H1 (cell line): ENCODE measurements at regions not wholly inside any gene's neighbourhood (a gene's known extent, or its start where the extent isn't known, plus 50 kb on each side); places are given as distances from the start of the nearest gene placed in this dataset.

Experiments used
- CTCF ChIA-PET: fragments of 300-600 bp; sonication (Branson Sonifier 250); formaldehyde crosslinking; loops from one replicate; lab custom pipeline; 2021; ENCODE audit not compliant: partially characterized antibody; lab: Charles Lee
- POLR2A ChIA-PET: fragments of 300-600 bp; sonication (Branson Sonifier 250); formaldehyde crosslinking; loops from one replicate; lab custom pipeline; 2021; ENCODE audit warnings: inconsistent platforms; ENCODE audit not compliant: partially characterized antibody; lab: Charles Lee
- DNase-seq, 2 experiments: peaks; one replicate each; pipeline versions ENCODE4 v3.0.0 to v3.0.0-alpha.2; 2010 to 2022; ENCODE audit warnings: low spot score in 2 of 2, low read depth in 1 of 2, mixed read lengths in 1 of 2
- FAIRE-seq: peaks from 2 replicates; lab custom pipeline; 2011; peaks lifted over from hg19 to GRCh38; lab: Jason Lieb, UNC
- H2AFZ ChIP-seq: 2 replicates; pipeline ENCODE4 v1.8.1; 2012; ENCODE audit warnings: low read length, inconsistent platforms
- H2AK5ac ChIP-seq: 2 replicates; pipeline ENCODE4 v1.6.1; 2013; ENCODE audit warnings: low read depth, low read length
- H2BK120ac ChIP-seq: replicated peaks from 2 replicates; pipeline ENCODE3; 2013; ENCODE audit warnings: low read depth, low read length, inconsistent platforms
- H2BK12ac ChIP-seq: 2 replicates; pipeline ENCODE4 v1.6.1; 2013; ENCODE audit warnings: low read depth, low read length
- H2BK15ac ChIP-seq: 2 replicates; pipeline ENCODE4 v1.6.1; 2013; ENCODE audit warnings: low read length
- H2BK20ac ChIP-seq: 2 replicates; pipeline ENCODE4 v1.6.1; 2013; ENCODE audit warnings: low read length
- H2BK5ac ChIP-seq: 2 replicates; pipeline ENCODE4 v1.6.1; 2013; ENCODE audit warnings: low read depth, low read length
- H3K14ac ChIP-seq: 2 replicates; pipeline ENCODE4 v1.6.1; 2013; ENCODE audit warnings: inconsistent platforms; ENCODE audit not compliant: insufficient read length
- H3K18ac ChIP-seq: 2 replicates; pipeline ENCODE4 v1.6.1; 2013; ENCODE audit warnings: low read length; ENCODE audit errors: extremely low read depth
- H3K23ac ChIP-seq: 2 replicates; pipeline ENCODE4 v1.6.1; 2013; ENCODE audit warnings: inconsistent platforms; ENCODE audit not compliant: insufficient read length
- H3K23me2 ChIP-seq: 2 replicates; pipeline ENCODE4 v1.6.1; 2013; ENCODE audit warnings: low read depth, low read length
- H3K27ac ChIP-seq: 2 replicates; pipeline ENCODE4 v1.6.1; 2011; ENCODE audit warnings: low read depth, low read length, inconsistent platforms
- H3K27me3 ChIP-seq, 4 experiments: replicated peaks in 1 of 4; 1 replicate in 1 of 4; 2 replicates in 3 of 4; pipeline versions ENCODE4 v1.6.1 to v1.8.1; 2011 to 2013; ENCODE audit warnings: low read length in 3 of 4, mild to moderate bottlenecking in 3 of 4, inconsistent platforms in 2 of 4, mixed read lengths in 2 of 4, moderate library complexity in 1 of 4; ENCODE audit not compliant: control insufficient read depth in 3 of 4, insufficient read depth in 3 of 4; ENCODE audit errors: extremely low read depth in 1 of 4
- H3K36me3 ChIP-seq, 4 experiments: 2 replicates each; pipeline versions ENCODE4 v1.6.1 to v1.8.1; 2011 to 2013; ENCODE audit warnings: mild to moderate bottlenecking in 4 of 4, low read length in 3 of 4, moderate library complexity in 2 of 4, control low read depth in 1 of 4, inconsistent platforms in 1 of 4; ENCODE audit not compliant: insufficient read depth in 4 of 4, control insufficient read depth in 2 of 4
- H3K4ac ChIP-seq: replicated peaks from 2 replicates; pipeline ENCODE3; 2013; ENCODE audit warnings: low read length, low read depth, mixed read lengths, inconsistent platforms; ENCODE audit not compliant: insufficient read length
- H3K4me1 ChIP-seq, 4 experiments: replicated peaks in 1 of 4; 1 replicate in 1 of 4; 2 replicates in 3 of 4; pipeline versions ENCODE4 v1.6.1 to v1.8.1; 2011 to 2013; ENCODE audit warnings: low read length in 3 of 4, inconsistent platforms in 2 of 4, mixed read lengths in 1 of 4; ENCODE audit not compliant: insufficient read depth in 4 of 4, control insufficient read depth in 3 of 4
- H3K4me2 ChIP-seq, 2 experiments: 2 replicates each; pipeline versions ENCODE4 v1.6.1 to v1.8.1; 2011 to 2013; ENCODE audit warnings: low read depth in 2 of 2, low read length in 2 of 2, control low read depth in 1 of 2, inconsistent platforms in 1 of 2, mild to moderate bottlenecking in 1 of 2; ENCODE audit not compliant: insufficient read depth in 1 of 2
- H3K4me3 ChIP-seq, 4 experiments: fragments of 200-600, 300-600 bp in 1 of 4; sonication (generic), shearing (Covaris generic), sonication (Bioruptor Twin) in 1 of 4; 2 replicates each; pipeline versions ENCODE4 v1.5.1 to v1.8.1; 2011 to 2016; ENCODE audit warnings: low read length in 4 of 4, low read depth in 3 of 4, control low read depth in 2 of 4, inconsistent platforms in 2 of 4, mild to moderate bottlenecking in 2 of 4, mixed read lengths in 1 of 4, moderate library complexity in 1 of 4; ENCODE audit not compliant: insufficient read depth in 2 of 4; ENCODE audit errors: extremely low read depth in 1 of 4
- H3K56ac ChIP-seq: replicated peaks from 2 replicates; pipeline ENCODE3; 2013; ENCODE audit warnings: low read depth, mild to moderate bottlenecking, mixed read lengths, low read length, inconsistent platforms; ENCODE audit not compliant: insufficient read length
- H3K79me1 ChIP-seq: 2 replicates; pipeline ENCODE4 v1.6.1; 2013; ENCODE audit warnings: low read depth, low read length, control low read depth
- H3K79me2 ChIP-seq, 2 experiments: 2 replicates each; pipeline versions ENCODE4 v1.6.1 to v1.8.1; 2012 to 2013; ENCODE audit warnings: low read length in 2 of 2, mild to moderate bottlenecking in 2 of 2, inconsistent platforms in 1 of 2; ENCODE audit not compliant: insufficient read depth in 2 of 2, control insufficient read depth in 1 of 2
- H3K9ac ChIP-seq, 4 experiments: replicated peaks in 1 of 4; 1 replicate in 1 of 4; 2 replicates in 3 of 4; pipeline versions ENCODE4 v1.6.1 to v1.8.1; 2011 to 2013; ENCODE audit warnings: low read depth in 3 of 4, low read length in 3 of 4, control low read depth in 2 of 4, mild to moderate bottlenecking in 2 of 4, moderate library complexity in 2 of 4, inconsistent platforms in 1 of 4; ENCODE audit errors: extremely low read depth in 1 of 4
- H3K9me3 ChIP-seq, 2 experiments: 2 replicates each; pipeline versions ENCODE4 v1.6.1 to v1.8.1; 2012 to 2013; ENCODE audit warnings: mild to moderate bottlenecking in 2 of 2, moderate library complexity in 2 of 2, control low read depth in 1 of 2, inconsistent platforms in 1 of 2, low read depth in 1 of 2, low read length in 1 of 2, mixed read lengths in 1 of 2; ENCODE audit not compliant: insufficient read depth in 2 of 2
- H4K20me1 ChIP-seq, 2 experiments: replicated peaks in 1 of 2; 2 replicates each; pipeline versions ENCODE3 to v1.8.1; 2011 to 2013; ENCODE audit warnings: inconsistent platforms in 2 of 2, low read length in 2 of 2, mild to moderate bottlenecking in 1 of 2; ENCODE audit not compliant: insufficient read depth in 2 of 2, control insufficient read depth in 1 of 2
- H4K5ac ChIP-seq: 2 replicates; pipeline ENCODE4 v1.6.1; 2013; ENCODE audit warnings: low read length, low read depth, mixed read lengths, inconsistent platforms; ENCODE audit not compliant: insufficient read length
- H4K8ac ChIP-seq: 2 replicates; pipeline ENCODE4 v1.8.0; 2013; ENCODE audit warnings: mild to moderate bottlenecking, moderate library complexity, low read length, inconsistent platforms; ENCODE audit not compliant: insufficient read depth; ENCODE audit errors: extremely low read depth
- H4K91ac ChIP-seq: replicated peaks from 2 replicates; pipeline ENCODE3; 2013; ENCODE audit warnings: low read length, mixed read lengths, inconsistent platforms; ENCODE audit not compliant: insufficient read length
- SP4 ChIP-seq: IDR thresholded peaks from 2 replicates; pipeline ENCODE4 v1.6.1; 2012; ENCODE audit warnings: low read length, inconsistent platforms
- ZNF274 ChIP-seq: IDR thresholded peaks from 2 replicates; pipeline ENCODE4 v1.7.0; 2012; ENCODE audit warnings: low read length, borderline replicate concordance; ENCODE audit errors: extremely low read depth
- WGBS, 2 experiments: shearing (Covaris generic) in 1 of 2; methylation state at CpG; one replicate each; pipeline versions ENCODE4 v1.1.6 to v1.1.7; 2013 to 2015; ENCODE audit warnings: low lambda C conversion rate in 2 of 2, mixed read lengths in 2 of 2, inconsistent platforms in 1 of 2, low coverage in 1 of 2, missing lambda C conversion rate in 1 of 2; ENCODE audit not compliant: insufficient replicate concordance in 2 of 2, insufficient coverage in 1 of 2, insufficient read length in 1 of 2; ENCODE audit errors: extremely low coverage in 1 of 2, missing lambda C conversion rate in 1 of 2; 5-methylcytosine and 5-hydroxymethylcytosine counted together
- TF ChIP-seq, protein P1 (sequence below): IDR thresholded peaks from 2 replicates; pipeline ENCODE4 v1.6.1; 2011; ENCODE audit warnings: low read depth, mild to moderate bottlenecking, low read length; ENCODE audit not compliant: insufficient read depth

DNA sequence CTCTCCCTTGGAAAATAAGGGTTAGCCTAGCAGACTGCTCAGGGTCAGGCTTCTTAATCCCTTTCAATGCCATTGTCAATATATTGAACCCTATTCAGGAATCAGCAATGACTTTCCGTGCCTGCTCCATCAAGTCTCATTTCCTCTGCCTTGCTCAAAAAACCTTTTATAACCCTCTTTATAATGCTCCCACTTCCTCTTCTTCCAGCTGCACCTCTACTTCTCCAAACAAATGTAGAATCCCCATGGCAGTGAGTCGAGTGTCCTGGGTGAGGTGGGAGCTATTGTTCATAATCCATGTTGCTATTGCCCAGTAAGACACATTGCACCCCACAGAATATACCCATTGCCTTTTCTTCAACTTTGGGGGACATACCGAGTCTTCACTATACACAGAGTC, 58.6 kb downstream of the OLIG1 start:
- no peak for TF ChIP-seq ZNF274
- TF ChIP-seq, protein P1, sequence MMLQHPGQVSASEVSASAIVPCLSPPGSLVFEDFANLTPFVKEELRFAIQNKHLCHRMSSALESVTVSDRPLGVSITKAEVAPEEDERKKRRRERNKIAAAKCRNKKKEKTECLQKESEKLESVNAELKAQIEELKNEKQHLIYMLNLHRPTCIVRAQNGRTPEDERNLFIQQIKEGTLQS: no peak
- TF ChIP-seq SP4: no peak
- WGBS, 2 experiments: 82% methylated on average over 3 of the region's 3 CpGs; no CpG with 5 or more reads in 1 of the 2 experiments
- Histone ChIP-seq H2BK5ac (no peak overlapping the region), H2AK5ac (no peak overlapping the region), H3K23me2 (no peaks in the 10 kb centered on the region), H3K27me3 (peaks cover 0 to 6% (median 1%) of the 10 kb centered on the region in 4 experiments; a peak in 3 of 7 replicates), H3K79me2 (no peaks in the 10 kb centered on the region), H4K8ac (no peak overlapping the region), H3K4ac (no peak overlapping the region), H2BK20ac (no peak overlapping the region), H4K20me1 (no peaks in the 10 kb centered on the region), H2AFZ (no peak overlapping the region), H3K18ac (no peak overlapping the region), H4K5ac (no peak overlapping the region), H3K23ac (no peak overlapping the region), H2BK12ac (no peak overlapping the region), H3K9ac (no peak overlapping the region), H3K9me3 (no peaks in the 10 kb centered on the region), H2BK15ac (no peak overlapping the region), H3K27ac (no peak overlapping the region), H3K4me3 (no peak overlapping the region), H3K36me3 (no peaks in the 10 kb centered on the region), H3K4me1 (peaks cover 7 to 17% (median 10%) of the 10 kb centered on the region in 4 experiments; a peak in 6 of 7 replicates), H3K14ac (no peak overlapping the region), H4K91ac (no peak overlapping the region), H3K4me2 (no peak overlapping the region; a peak in 1 of 4 replicates), H2BK120ac (no peak overlapping the region), H3K56ac (no peak overlapping the region), H3K79me1 (no peaks in the 10 kb centered on the region)
- FAIRE-seq (no peak), DNase-seq (no peak)
- POLR2A ChIA-PET: no interaction called here
- CTCF ChIA-PET: interaction anchor here (0.8 to 5.0 kb wide), 12 partner anchors 11 to 197 kb away, joined by 3 to 27 read pairs (median 8); no protein-coding TSS in a partner anchor
